GM23338 (cell line): ENCODE measurements at regions not wholly inside any gene's neighbourhood (a gene's known extent, or its start where the extent isn't known, plus 50 kb on each side); places are given as distances from the start of the nearest gene placed in this dataset.
A peak's percentile ranks its signal among the peaks of the same experiment; 100 is the strongest.

Experiments
- ATAC-seq: fragments of 200-7000 bp; cut with Tn5 transposase; 3 replicates; pipeline ENCODE4 v1.9.1; 2020
- DNase-seq: peaks from one replicate; pipeline ENCODE4 v3.0.0-alpha.2; 2015; ENCODE audit warnings: low spot score
- H2AFZ ChIP-seq: fragments of 200-600 bp; sonication (generic); 2 replicates; pipeline ENCODE4 v1.8.0; 2016; ENCODE audit warnings: antibody characterized with exemption, mild to moderate bottlenecking, moderate library complexity
- H3F3A ChIP-seq: fragments of 200-600 bp; sonication (generic); replicated peaks from 2 replicates; pipeline ENCODE4 v1.8.0; 2017; ENCODE audit warnings: antibody characterized with exemption, mixed run types, low read depth
- H3K27ac ChIP-seq: fragments of 200-600 bp; sonication (generic); 2 replicates; pipeline ENCODE4 v1.6.1; 2016; ENCODE audit warnings: low read depth
- H3K27me3 ChIP-seq: fragments of 200-600 bp; sonication (generic); 2 replicates; pipeline ENCODE4 v1.8.0; 2016; ENCODE audit warnings: mild to moderate bottlenecking, mixed run types, moderate library complexity; ENCODE audit not compliant: insufficient read depth
- H3K36me3 ChIP-seq: fragments of 200-600 bp; sonication (generic); 2 replicates; pipeline ENCODE4 v1.8.0; 2016; ENCODE audit warnings: mild to moderate bottlenecking; ENCODE audit not compliant: insufficient read depth
- H3K4me1 ChIP-seq: fragments of 200-600 bp; sonication (generic); 2 replicates; pipeline ENCODE4 v1.8.0; 2016; ENCODE audit warnings: mild to moderate bottlenecking, moderate library complexity; ENCODE audit not compliant: insufficient read depth
- H3K4me2 ChIP-seq: fragments of 200-600 bp; sonication (generic); 2 replicates; pipeline ENCODE4 v1.7.1; 2017; ENCODE audit warnings: mixed run types
- H3K4me3 ChIP-seq: fragments of 200-600 bp; sonication (generic); 2 replicates; pipeline ENCODE4 v1.6.1; 2016; ENCODE audit warnings: mixed run types
- H3K79me2 ChIP-seq: fragments of 200-600 bp; sonication (generic); replicated peaks from 2 replicates; pipeline ENCODE4 v1.8.0; 2017; ENCODE audit warnings: mild to moderate bottlenecking; ENCODE audit not compliant: insufficient read depth
- H3K9me2 ChIP-seq: fragments of 200-600 bp; sonication (generic); 2 replicates; pipeline ENCODE4 v1.8.0; 2017; ENCODE audit not compliant: insufficient read depth
- H4K20me1 ChIP-seq: fragments of 200-600 bp; sonication (generic); replicated peaks from 2 replicates; pipeline ENCODE4 v1.8.0; 2017; ENCODE audit warnings: mild to moderate bottlenecking; ENCODE audit not compliant: insufficient read depth
- H3K27ac Mint-ChIP-seq: 2 replicates; pipeline ENCODE4 v1.8.0; 2020; ENCODE audit warnings: inconsistent platforms, mild to moderate bottlenecking, moderate library complexity, mixed read lengths
- H3K27me3 Mint-ChIP-seq: 3 replicates; pipeline ENCODE4 v1.8.0; 2022; ENCODE audit warnings: low read depth, mild to moderate bottlenecking, moderate library complexity, mixed read lengths, inconsistent platforms; ENCODE audit not compliant: insufficient read depth, poor library complexity
- H3K36me3 Mint-ChIP-seq: 3 replicates; pipeline ENCODE4 v1.8.0; 2021; ENCODE audit warnings: low read depth, mild to moderate bottlenecking, inconsistent platforms, moderate library complexity, mixed read lengths
- H3K4me1 Mint-ChIP-seq: 3 replicates; pipeline ENCODE4 v1.8.0; 2020; ENCODE audit warnings: mild to moderate bottlenecking, inconsistent platforms, mixed read lengths
- H3K4me3 Mint-ChIP-seq: 3 replicates; pipeline ENCODE4 v1.8.0; 2021; ENCODE audit warnings: moderate library complexity, mild to moderate bottlenecking, inconsistent platforms, mixed read lengths
- H3K9me3 Mint-ChIP-seq: 3 replicates; pipeline ENCODE4 v1.8.0; 2020; ENCODE audit warnings: moderate library complexity, mild to moderate bottlenecking, inconsistent platforms, mixed read lengths
- CREB1 ChIP-seq: fragments of 250-450 bp; sonication (Bioruptor Pico); IDR thresholded peaks from 2 replicates; pipeline ENCODE4 v1.5.0; 2020; ENCODE audit warnings: low read depth, mild to moderate bottlenecking, moderate library complexity
- ETS1 ChIP-seq: IDR thresholded peaks from 2 replicates; pipeline ENCODE4 v1.6.1; 2016; ENCODE audit warnings: antibody characterized with exemption
- EZH2 ChIP-seq: fragments of 200-600 bp; sonication (generic); IDR thresholded peaks from one replicate; pipeline ENCODE4 v1.8.0; 2017; ENCODE audit warnings: antibody characterized with exemption, mild to moderate bottlenecking, low read depth; ENCODE audit not compliant: unreplicated experiment
- JUNB ChIP-seq: IDR thresholded peaks from one replicate; pipeline ENCODE4 v1.6.1; 2016; ENCODE audit warnings: antibody characterized with exemption; ENCODE audit not compliant: unreplicated experiment
- POLR2AphosphoS5 ChIP-seq: IDR thresholded peaks from 2 replicates; pipeline ENCODE4 v1.6.1; 2016; ENCODE audit warnings: antibody characterized with exemption, low read depth
- REST ChIP-seq: IDR thresholded peaks from one replicate; pipeline ENCODE4 v1.6.1; 2018; ENCODE audit warnings: antibody characterized with exemption; ENCODE audit not compliant: unreplicated experiment
- ZNF331 ChIP-seq: fragments of 250-450 bp; sonication (Bioruptor Pico); IDR thresholded peaks from 2 replicates; pipeline ENCODE4 v1.5.0; 2020; ENCODE audit warnings: low read depth, mild to moderate bottlenecking, moderate library complexity

DNA sequence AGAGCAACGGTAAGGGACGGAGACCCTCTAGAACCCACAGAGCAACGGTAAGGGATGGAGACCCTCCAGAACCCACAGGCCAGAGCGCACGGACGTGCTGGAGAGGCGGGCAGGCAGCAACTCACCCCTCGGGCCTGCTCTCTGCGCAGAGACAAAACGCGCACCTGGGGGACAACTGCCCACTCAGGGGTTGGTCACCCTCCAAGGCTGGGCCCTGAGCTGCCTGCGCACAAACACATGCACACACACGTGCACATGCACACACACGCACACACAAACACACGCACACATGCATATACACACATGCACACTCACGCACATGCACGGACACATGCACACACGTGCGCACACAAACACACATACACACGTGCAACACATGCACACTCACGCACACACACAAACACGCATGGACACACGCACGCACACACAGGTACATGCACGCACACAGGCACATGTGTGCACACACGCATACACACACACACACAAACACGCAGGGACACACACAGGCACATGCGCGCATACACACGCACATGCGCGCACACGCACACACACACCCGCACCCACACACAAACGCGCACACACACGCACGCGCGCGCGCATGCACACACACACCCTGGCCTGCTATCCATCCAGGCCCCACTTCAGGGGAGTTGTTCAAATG lies 88.3 kb downstream of the NCOR2 start:
- Histone ChIP-seq H4K20me1 (peaks cover 10% of the 10 kb centered on the region; the same call in 1 of the 2 replicates), H3K36me3 (peaks cover 5% of the 10 kb centered on the region), H3K4me1 (no peaks in the 10 kb centered on the region), H3K4me3 (no peak overlapping the region), H2AFZ (no peak overlapping the region), H3K27ac (peak overlapping the region; percentile 14; the same call in 1 of the 2 replicates), H3K27me3 (no peaks in the 10 kb centered on the region), H3F3A (no peaks in the 10 kb centered on the region), H3K79me2 (peaks cover 11% of the 10 kb centered on the region; the same call in 1 of the 2 replicates), H3K4me2 (no peak overlapping the region), H3K9me2 (no peaks in the 10 kb centered on the region)
- Mint-ChIP-seq H3K4me1 (peaks cover 12% of the 10 kb centered on the region), H3K36me3 (peaks cover 58% of the 10 kb centered on the region), H3K27me3 (peaks cover 11% of the 10 kb centered on the region), H3K27ac (peak overlapping the region; percentile 55), H3K4me3 (no peak overlapping the region), H3K9me3 (peaks cover 7% of the 10 kb centered on the region)
- DNase-seq (no peak), ATAC-seq (no peak)
- TF ChIP-seq EZH2 (no peak), CREB1 (CRISPR knock-in tag) (no peak), REST (no peak)

DNA sequence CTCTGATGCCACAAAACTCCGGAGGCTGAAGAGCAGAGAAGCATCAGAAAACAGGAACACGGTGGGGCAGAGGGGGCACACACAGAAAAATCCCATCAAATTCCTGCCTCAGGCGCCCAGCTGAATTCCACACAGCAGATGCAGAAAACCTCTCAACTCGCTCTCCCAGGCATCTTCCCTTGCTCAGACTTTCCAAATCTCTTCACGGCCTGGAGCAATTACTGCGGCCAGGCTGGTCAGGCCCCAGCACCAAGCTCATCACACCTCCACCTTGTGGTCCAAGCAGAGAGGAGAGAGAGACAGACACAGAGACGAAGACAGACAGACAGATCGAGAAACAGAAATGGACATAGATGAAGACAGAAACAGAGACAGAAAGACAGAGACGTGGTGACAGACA lies 89.0 kb downstream of the NCOR2 start:
- Histone ChIP-seq H3K79me2 (peaks cover 15% of the 10 kb centered on the region; the same call in 1 of the 2 replicates), H4K20me1 (peaks cover 3% of the 10 kb centered on the region; the same call in 1 of the 2 replicates), H3F3A (no peaks in the 10 kb centered on the region), H3K9me2 (no peaks in the 10 kb centered on the region), H3K27ac (no peak overlapping the region), H3K27me3 (no peaks in the 10 kb centered on the region), H2AFZ (no peak overlapping the region), H3K4me1 (no peaks in the 10 kb centered on the region), H3K4me2 (no peak overlapping the region), H3K4me3 (no peak overlapping the region), H3K36me3 (peaks cover 5% of the 10 kb centered on the region)
- H3K27me3 Mint-ChIP-seq = peaks cover 15% of the 10 kb centered on the region
- H3K9me3 Mint-ChIP-seq = peaks cover 14% of the 10 kb centered on the region
- H3K36me3 Mint-ChIP-seq = peaks cover 62% of the 10 kb centered on the region
- ATAC-seq (no peak), DNase-seq (no peak)
- H3K27ac Mint-ChIP-seq = peak overlapping the region; percentile 7
- H3K4me3 Mint-ChIP-seq = no peak overlapping the region; the same call in 2 of the 3 replicates
- TF ChIP-seq EZH2 (no peak), ZNF331 (CRISPR knock-in tag) (no peak), CREB1 (CRISPR knock-in tag) (no peak), POLR2AphosphoS5 (no peak), ETS1 (no peak), REST (no peak), JUNB (no peak)
- peaks cover 12% of the 10 kb centered on the region for H3K4me1 Mint-ChIP-seq
